ENCODE measurements at regions not wholly inside any gene's neighbourhood (a gene's known extent, or its start where the extent isn't known, plus 50 kb on each side); places are given as distances from the start of the nearest gene placed in this dataset.

DNA sequence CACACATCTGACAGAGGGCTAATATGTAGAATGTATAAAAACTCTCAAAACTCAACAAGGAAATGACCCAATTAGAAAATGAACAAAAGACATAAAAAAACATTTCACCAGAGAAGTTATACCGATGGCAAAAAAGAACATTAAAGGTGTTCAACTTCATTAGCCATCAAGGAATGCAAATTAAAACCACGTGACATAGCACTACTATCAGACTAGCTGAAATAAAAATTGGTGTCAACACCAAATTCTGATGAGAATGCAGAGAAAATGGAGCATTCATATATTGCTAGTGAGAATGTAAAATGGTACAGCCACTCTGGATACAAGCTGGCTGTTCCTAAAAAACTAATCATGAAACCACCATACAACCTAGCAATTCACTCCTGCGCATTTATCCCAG lies 128.0 kb downstream of the INSIG2 start:
- peaks cover 10% of the 10 kb centered on the region for H3K27me3 ChIP-seq (ENCODE audit: insufficient read depth, low read length)
- H3K4me3 ChIP-seq (ENCODE audit: low read depth, low read length) = no peak overlapping the region
- no peak overlapping the region for H3K27ac ChIP-seq (ENCODE audit: low read depth, low read length)
- H2AFZ ChIP-seq (ENCODE audit: low read length, unreplicated experiment) = no peak overlapping the region
- H3K79me2 ChIP-seq (ENCODE audit: control insufficient read depth, insufficient read depth, low read length, unreplicated experiment) = no peaks in the 10 kb centered on the region
- no peaks in the 10 kb centered on the region for H3K36me3 ChIP-seq (ENCODE audit: insufficient read depth, low read length)
- no peaks in the 10 kb centered on the region for H3K4me1 ChIP-seq (ENCODE audit: control insufficient read depth, insufficient read depth, low read length, unreplicated experiment)

DNA sequence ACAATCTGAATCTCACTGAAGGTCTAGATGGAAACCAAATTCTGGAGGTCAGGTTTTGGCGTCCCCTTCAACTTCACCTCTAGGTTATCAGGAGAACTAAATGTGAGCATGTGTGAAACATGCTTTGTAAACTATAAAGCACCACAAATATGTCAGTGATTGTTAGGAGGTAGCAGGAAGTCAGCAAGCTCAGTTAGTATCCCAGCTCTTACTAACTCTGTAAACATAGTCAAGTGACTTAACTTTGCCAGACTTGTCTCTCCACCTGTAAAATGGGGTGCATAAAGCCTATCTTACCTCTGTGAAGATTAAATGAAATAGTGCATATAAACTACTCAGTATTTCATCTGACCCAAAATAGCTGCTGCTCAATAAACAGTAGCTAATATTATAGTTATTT lies 121.5 kb downstream of the INSIG2 start:
- H3K79me2 ChIP-seq (ENCODE audit: control insufficient read depth, insufficient read depth, low read length, unreplicated experiment) = no peaks in the 10 kb centered on the region
- no peak overlapping the region for H3K27ac ChIP-seq (ENCODE audit: low read depth, low read length)
- no peaks in the 10 kb centered on the region for H3K36me3 ChIP-seq (ENCODE audit: insufficient read depth, low read length)
- no peaks in the 10 kb centered on the region for H3K4me1 ChIP-seq (ENCODE audit: control insufficient read depth, insufficient read depth, low read length, unreplicated experiment)
- peaks cover 36% of the 10 kb centered on the region for H3K27me3 ChIP-seq (ENCODE audit: insufficient read depth, low read length)
- H2AFZ ChIP-seq (ENCODE audit: low read length, unreplicated experiment) = no peak overlapping the region
- no peak overlapping the region for H3K4me3 ChIP-seq (ENCODE audit: low read depth, low read length)

DNA sequence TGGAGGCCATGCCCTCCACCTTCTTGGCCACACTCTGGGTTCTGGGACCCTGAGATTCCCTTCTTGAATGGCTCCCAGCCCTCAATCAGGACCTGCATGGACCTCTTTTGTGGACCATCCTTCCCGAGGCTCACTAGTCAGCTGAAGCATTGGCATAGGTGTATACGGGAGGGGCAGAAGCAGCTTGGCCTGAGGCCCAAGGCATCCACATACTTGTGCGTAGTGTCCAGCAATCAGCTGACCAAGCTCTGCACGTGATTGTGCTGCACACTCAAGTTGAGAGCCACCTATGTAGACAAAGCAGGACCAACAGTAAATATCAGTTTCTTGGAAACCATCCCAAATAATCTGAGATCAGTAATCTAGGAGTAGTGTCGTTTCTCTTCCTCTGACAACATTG lies 119.6 kb downstream of the INSIG2 start:
- Histone ChIP-seq H3K36me3 (ENCODE audit: insufficient read depth, low read length) (no peaks in the 10 kb centered on the region), H3K79me2 (ENCODE audit: control insufficient read depth, insufficient read depth, low read length, unreplicated experiment) (no peaks in the 10 kb centered on the region), H3K4me1 (ENCODE audit: control insufficient read depth, insufficient read depth, low read length, unreplicated experiment) (no peaks in the 10 kb centered on the region), H3K27ac (ENCODE audit: low read depth, low read length) (no peak overlapping the region), H3K27me3 (ENCODE audit: insufficient read depth, low read length) (peaks cover 40% of the 10 kb centered on the region), H3K4me3 (ENCODE audit: low read depth, low read length) (no peak overlapping the region), H2AFZ (ENCODE audit: low read length, unreplicated experiment) (no peak overlapping the region)

DNA sequence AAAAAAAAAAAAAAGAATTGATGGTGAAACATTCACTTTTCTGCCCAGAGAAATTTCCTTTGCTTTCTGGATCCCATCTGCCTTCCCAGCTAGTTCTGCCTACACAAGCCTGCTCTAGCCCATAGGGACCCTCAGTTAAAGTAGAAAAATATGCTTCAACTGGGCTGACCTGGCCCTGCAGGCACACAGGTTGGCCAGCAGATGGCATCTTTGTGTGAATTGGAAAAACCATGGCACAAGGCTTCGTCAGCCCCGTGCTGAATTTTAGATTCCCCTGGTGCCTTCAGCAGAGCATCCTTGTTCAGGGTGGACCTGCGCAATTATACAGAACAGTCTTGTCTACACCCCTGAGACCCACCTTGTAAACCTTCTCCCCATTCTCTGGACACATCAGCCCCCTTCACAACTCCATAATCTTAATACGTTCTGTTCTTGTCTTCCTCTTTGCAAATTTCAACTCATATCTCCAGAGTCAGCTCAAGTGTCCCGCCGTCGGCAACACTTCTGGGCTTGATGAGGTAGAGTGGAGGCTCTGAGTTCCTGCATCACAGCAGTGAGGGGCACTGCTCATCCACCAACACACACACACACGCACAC lies 114.5 kb downstream of the INSIG2 start:
- Histone ChIP-seq H3K79me2 (ENCODE audit: control insufficient read depth, insufficient read depth, low read length, unreplicated experiment) (no peaks in the 10 kb centered on the region), H3K4me1 (ENCODE audit: control insufficient read depth, insufficient read depth, low read length, unreplicated experiment) (no peaks in the 10 kb centered on the region), H3K27me3 (ENCODE audit: insufficient read depth, low read length) (peaks cover 42% of the 10 kb centered on the region), H3K36me3 (ENCODE audit: insufficient read depth, low read length) (no peaks in the 10 kb centered on the region), H3K27ac (ENCODE audit: low read depth, low read length) (no peak overlapping the region), H2AFZ (ENCODE audit: low read length, unreplicated experiment) (no peak overlapping the region), H3K4me3 (ENCODE audit: low read depth, low read length) (no peak overlapping the region)

DNA sequence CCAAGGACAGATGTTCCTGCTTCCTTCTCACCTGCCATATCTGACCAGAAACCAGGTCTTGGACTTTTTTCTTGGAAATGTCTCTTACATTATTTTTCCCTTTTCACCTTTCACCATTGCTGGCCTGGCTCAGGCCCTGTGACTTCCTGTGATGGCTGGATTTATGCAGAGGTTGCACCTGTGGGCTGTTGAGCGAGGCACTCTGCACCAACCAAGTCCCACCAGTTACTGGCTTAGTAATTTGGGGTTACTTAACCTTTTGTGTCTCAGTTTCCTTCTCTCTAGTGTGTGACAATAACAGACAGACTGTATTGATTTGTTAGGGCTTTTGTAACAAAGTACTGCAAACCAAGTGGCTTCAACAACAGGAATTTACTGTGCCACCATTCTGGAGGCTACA lies 110.0 kb downstream of the INSIG2 start:
- H3K4me1 ChIP-seq (ENCODE audit: control insufficient read depth, insufficient read depth, low read length, unreplicated experiment) = no peaks in the 10 kb centered on the region

DNA sequence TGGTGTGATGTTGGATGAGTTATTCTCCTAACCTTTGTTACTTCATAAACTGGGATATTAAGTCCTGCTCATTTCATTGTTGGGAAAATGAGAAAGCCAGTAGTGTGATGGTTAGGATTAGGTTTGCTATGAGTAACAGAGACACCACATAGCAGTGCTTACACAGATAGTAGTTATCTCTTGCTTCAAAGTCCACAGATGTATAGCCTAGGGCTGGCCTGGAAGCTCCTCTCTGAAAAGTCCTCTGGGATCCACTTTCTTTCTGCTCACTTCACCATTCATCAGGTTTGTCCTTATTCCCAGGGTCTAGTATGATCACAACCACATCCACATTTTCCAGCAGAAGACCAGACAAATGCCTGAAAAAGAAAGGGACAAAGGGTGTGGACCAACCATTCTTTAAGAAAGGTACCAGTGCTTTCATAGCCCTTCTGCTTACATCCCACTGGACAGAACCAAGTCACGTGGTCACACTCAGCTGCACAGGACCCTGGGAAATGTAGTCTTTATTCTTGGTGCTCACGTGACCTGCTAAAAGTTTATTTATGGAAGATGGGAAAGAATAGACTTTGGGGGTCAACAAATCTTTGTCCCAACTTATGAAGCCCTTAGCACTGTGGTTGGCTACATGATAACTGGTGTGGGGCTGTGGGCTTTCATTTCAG lies 108.9 kb downstream of the INSIG2 start:
- Histone ChIP-seq H3K27me3 (ENCODE audit: insufficient read depth, low read length) (peaks cover 18% of the 10 kb centered on the region; the same call in 1 of the 2 replicates), H3K4me1 (ENCODE audit: control insufficient read depth, insufficient read depth, low read length, unreplicated experiment) (no peaks in the 10 kb centered on the region), H2AFZ (ENCODE audit: low read length, unreplicated experiment) (no peak overlapping the region), H3K36me3 (ENCODE audit: insufficient read depth, low read length) (no peaks in the 10 kb centered on the region), H3K79me2 (ENCODE audit: control insufficient read depth, insufficient read depth, low read length, unreplicated experiment) (no peaks in the 10 kb centered on the region), H3K4me3 (ENCODE audit: low read depth, low read length) (no peak overlapping the region), H3K27ac (ENCODE audit: low read depth, low read length) (no peak overlapping the region)

More for the DNA sequence above, 110.0 kb downstream of the INSIG2 start:
- H2AFZ ChIP-seq (ENCODE audit: low read length, unreplicated experiment) = no peak overlapping the region
- no peaks in the 10 kb centered on the region for H3K36me3 ChIP-seq (ENCODE audit: insufficient read depth, low read length)
- no peak overlapping the region for H3K27ac ChIP-seq (ENCODE audit: low read depth, low read length)
- no peaks in the 10 kb centered on the region for H3K79me2 ChIP-seq (ENCODE audit: control insufficient read depth, insufficient read depth, low read length, unreplicated experiment)
- peaks cover 18% of the 10 kb centered on the region; the same call in 1 of the 2 replicates for H3K27me3 ChIP-seq (ENCODE audit: insufficient read depth, low read length)
- H3K4me3 ChIP-seq (ENCODE audit: low read depth, low read length) = no peak overlapping the region

DNA sequence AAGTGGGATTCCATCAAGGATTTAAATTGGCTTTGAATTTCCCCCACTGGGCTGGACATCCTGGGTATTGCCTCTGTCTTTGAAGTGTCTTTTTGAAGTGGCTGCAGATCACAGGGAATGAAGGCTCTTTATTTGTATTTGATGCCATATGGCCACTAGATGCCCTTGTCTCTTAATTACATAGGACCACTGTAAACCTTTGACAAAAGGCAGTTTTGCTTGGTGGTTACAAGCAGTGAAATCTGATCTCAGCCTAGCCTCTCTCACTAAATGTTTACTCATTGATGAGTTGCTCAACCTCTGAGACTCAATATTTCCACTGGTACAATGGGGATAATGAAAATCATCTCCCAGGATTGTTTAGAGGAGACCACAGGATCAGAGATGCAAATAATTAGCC lies 102.2 kb downstream of the INSIG2 start:
- Histone ChIP-seq H3K27ac (ENCODE audit: low read depth, low read length) (no peak overlapping the region), H3K4me3 (ENCODE audit: low read depth, low read length) (no peak overlapping the region), H3K79me2 (ENCODE audit: control insufficient read depth, insufficient read depth, low read length, unreplicated experiment) (no peaks in the 10 kb centered on the region), H2AFZ (ENCODE audit: low read length, unreplicated experiment) (no peak overlapping the region), H3K4me1 (ENCODE audit: control insufficient read depth, insufficient read depth, low read length, unreplicated experiment) (no peaks in the 10 kb centered on the region), H3K27me3 (ENCODE audit: insufficient read depth, low read length) (peaks cover 13% of the 10 kb centered on the region; the same call in 1 of the 2 replicates), H3K36me3 (ENCODE audit: insufficient read depth, low read length) (no peaks in the 10 kb centered on the region)

DNA sequence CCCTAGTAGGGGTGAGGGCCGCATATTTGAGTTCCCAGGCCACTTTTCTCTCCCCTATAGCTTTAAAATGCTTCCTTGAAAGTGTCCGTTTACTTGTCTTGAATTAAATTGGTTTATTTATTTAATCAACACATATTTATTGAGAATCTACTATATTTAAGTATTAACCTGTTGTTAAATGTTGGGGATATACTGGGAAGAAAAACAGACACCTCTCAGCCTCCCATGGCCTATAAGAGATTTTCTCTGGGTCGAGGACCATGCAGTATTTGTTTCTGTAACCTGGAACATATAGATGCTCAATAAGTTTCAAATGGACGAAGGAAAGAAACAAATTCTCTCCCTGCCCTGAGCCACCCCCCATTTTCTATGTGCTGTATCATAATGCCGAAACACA lies 98.6 kb downstream of the INSIG2 start:
- Histone ChIP-seq H3K79me2 (ENCODE audit: control insufficient read depth, insufficient read depth, low read length, unreplicated experiment) (no peaks in the 10 kb centered on the region), H3K4me1 (ENCODE audit: control insufficient read depth, insufficient read depth, low read length, unreplicated experiment) (peaks cover 4% of the 10 kb centered on the region), H3K27ac (ENCODE audit: low read depth, low read length) (peak overlapping the region; percentile 81), H3K36me3 (ENCODE audit: insufficient read depth, low read length) (no peaks in the 10 kb centered on the region), H3K27me3 (ENCODE audit: insufficient read depth, low read length) (peaks cover 10% of the 10 kb centered on the region; the same call in 1 of the 2 replicates), H3K4me3 (ENCODE audit: low read depth, low read length) (peak overlapping the region; percentile 96), H2AFZ (ENCODE audit: low read length, unreplicated experiment) (peak overlapping the region; percentile 73)

DNA sequence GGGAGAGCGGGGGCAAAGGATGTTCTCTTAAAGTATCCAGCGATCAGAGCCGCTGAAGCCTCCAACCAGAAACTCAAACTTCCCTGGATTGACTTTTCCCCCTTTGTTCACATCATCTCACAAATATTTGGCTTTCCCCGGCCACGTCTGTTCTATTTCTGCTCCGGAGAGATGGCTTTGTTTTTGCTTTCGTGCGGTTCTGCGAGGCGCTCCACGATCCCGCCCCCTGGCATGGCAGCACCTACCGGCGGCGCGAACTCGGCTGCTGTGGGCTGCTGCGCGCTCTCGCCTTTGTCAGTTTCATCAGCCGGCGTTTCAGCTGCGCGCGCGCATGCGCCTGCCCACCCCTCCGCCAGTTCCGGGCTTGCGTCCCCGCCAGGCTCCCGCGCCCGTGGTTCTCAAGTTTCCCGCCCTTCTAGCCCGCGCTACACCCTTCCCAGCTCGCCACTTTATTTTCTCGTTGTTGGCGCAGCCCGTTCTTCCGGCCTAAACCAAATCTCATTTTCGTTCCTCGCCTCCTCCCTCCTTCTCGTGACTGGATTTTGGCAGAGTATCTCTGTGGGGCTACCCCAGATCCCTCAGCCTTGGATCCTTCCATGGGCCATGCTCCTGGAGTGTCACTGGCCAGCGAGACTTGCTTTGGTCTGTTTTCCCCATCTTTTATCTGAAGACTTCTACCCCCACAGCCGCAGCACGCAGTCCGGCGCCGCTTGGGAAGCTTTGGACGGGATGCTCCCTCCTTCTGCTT lies 98.0 kb downstream of the INSIG2 start:
- Histone ChIP-seq H3K4me3 (ENCODE audit: low read depth, low read length) (peak overlapping the region; percentile 96), H3K27me3 (ENCODE audit: insufficient read depth, low read length) (peaks cover 4% of the 10 kb centered on the region; the same call in 1 of the 2 replicates), H3K27ac (ENCODE audit: low read depth, low read length) (peak overlapping the region; percentile 81), H3K79me2 (ENCODE audit: control insufficient read depth, insufficient read depth, low read length, unreplicated experiment) (no peaks in the 10 kb centered on the region), H3K4me1 (ENCODE audit: control insufficient read depth, insufficient read depth, low read length, unreplicated experiment) (peaks cover 4% of the 10 kb centered on the region), H2AFZ (ENCODE audit: low read length, unreplicated experiment) (peak overlapping the region; percentile 99), H3K36me3 (ENCODE audit: insufficient read depth, low read length) (no peaks in the 10 kb centered on the region)

DNA sequence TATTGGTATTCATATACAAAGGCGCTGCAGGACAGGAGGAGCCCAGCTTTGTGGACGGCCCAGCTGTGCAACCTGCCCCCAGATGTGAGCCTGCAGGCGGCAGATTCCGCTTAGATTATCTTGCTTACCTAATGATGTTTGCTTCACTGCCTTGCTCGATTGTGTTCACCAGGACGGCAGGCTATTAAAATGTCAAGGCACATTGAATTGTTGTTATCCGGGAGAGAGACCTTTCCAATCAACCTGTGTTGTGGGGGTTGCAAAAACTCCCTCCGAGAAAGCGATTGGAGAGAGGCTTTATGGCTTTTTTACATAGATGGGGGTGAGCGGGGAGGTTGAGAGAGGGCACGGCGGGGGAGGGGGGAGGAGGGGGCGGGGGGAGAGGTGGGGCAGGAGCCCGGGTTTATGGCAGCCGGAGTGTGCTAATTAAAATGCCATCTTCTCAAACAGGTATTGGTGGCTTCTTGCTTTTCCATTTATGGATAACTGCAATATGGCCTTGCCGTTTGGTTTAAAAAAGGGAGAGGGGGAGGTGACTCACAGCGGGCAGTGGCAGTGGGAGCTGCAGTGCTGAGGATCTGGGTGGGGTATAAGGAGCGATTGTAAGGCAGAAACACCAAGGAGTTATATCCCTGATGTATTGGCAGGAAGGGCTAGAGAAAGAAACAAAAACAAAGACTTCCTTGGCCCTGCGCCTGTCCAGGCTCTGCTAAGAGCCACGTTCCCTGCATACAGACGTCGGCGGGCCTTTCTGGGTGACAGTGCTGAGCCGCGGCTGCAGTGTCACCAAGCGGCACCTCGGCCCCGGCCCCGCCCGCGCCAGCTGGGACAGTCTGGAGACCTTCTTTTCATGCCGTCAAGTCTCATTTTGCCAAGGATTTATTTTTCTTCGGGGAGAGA lies 97.2 kb downstream of the INSIG2 start:
- peak overlapping the region; percentile 99 for H2AFZ ChIP-seq (ENCODE audit: low read length, unreplicated experiment)
- peak overlapping the region; percentile 96 for H3K4me3 ChIP-seq (ENCODE audit: low read depth, low read length)
- H3K79me2 ChIP-seq (ENCODE audit: control insufficient read depth, insufficient read depth, low read length, unreplicated experiment) = no peaks in the 10 kb centered on the region
- H3K36me3 ChIP-seq (ENCODE audit: insufficient read depth, low read length) = no peaks in the 10 kb centered on the region
- H3K27ac ChIP-seq (ENCODE audit: low read depth, low read length) = peak overlapping the region; percentile 81
- H3K4me1 ChIP-seq (ENCODE audit: control insufficient read depth, insufficient read depth, low read length, unreplicated experiment) = peaks cover 4% of the 10 kb centered on the region
- no peaks in the 10 kb centered on the region for H3K27me3 ChIP-seq (ENCODE audit: insufficient read depth, low read length)

All from ACC112 (cell line).